ENCODE measurements at regions not wholly inside any gene's neighbourhood (a gene's known extent, or its start where the extent isn't known, plus 50 kb on each side); places are given as distances from the start of the nearest gene placed in this dataset.
A peak's percentile ranks its signal among the peaks of the same experiment; 100 is the strongest.

DNA sequence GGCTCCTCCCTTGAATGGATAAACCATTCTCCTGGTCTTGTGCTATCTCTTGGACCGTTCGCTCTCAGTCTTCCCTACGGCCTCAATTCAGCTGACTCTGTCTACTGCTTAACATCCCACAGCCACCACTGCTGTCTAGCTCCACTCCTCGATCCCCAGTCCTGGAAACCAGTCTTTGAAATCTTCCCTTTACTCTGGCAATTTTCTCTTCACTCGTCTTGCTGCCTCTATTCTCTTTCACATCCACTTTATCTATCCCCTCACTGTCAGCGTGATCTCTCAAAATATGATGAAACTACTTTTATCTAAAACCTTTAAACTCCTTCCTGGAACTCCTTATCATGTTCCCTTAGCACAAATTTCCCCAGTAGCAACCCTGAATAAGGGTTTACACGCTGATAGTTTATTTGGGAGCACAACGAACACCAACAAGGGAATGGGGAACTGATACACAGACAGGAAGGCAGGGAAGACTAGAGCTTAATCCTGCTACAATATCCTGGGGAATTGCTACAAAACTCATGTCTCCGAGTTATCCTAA is 131.6 kb upstream of the SAMSN1 start (continued):
- peak; percentile 32; the same call in 1 of the 2 replicates for TF ChIP-seq RNF2 (IDR thresholded peaks at IDR 0.05)
- no peak for TF ChIP-seq ZNF696 (CRISPR knock-in tag; conservative IDR thresholded peaks at IDR 0.05)
- no peak for TF ChIP-seq PTBP1 (IDR thresholded peaks at IDR 0.05; ENCODE audit: low read depth, low read length)
- TF ChIP-seq, protein P1, sequence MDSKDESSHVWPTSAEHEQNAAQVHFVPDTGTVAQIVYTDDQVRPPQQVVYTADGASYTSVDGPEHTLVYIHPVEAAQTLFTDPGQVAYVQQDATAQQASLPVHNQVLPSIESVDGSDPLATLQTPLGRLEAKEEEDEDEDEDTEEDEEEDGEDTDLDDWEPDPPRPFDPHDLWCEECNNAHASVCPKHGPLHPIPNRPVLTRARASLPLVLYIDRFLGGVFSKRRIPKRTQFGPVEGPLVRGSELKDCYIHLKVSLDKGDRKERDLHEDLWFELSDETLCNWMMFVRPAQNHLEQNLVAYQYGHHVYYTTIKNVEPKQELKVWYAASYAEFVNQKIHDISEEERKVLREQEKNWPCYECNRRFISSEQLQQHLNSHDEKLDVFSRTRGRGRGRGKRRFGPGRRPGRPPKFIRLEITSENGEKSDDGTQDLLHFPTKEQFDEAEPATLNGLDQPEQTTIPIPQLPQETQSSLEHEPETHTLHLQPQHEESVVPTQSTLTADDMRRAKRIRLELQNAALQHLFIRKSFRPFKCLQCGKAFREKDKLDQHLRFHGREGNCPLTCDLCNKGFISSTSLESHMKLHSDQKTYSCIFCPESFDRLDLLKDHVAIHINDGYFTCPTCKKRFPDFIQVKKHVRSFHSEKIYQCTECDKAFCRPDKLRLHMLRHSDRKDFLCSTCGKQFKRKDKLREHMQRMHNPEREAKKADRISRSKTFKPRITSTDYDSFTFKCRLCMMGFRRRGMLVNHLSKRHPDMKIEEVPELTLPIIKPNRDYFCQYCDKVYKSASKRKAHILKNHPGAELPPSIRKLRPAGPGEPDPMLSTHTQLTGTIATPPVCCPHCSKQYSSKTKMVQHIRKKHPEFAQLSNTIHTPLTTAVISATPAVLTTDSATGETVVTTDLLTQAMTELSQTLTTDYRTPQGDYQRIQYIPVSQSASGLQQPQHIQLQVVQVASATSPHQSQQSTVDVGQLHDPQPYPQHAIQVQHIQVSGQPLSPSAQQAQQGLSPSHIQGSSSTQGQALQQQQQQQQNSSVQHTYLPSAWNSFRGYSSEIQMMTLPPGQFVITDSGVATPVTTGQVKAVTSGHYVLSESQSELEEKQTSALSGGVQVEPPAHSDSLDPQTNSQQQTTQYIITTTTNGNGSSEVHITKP (IDR thresholded peaks at IDR 0.05; ENCODE audit: partially characterized antibody), result no peak
- no peak for TF ChIP-seq PCBP1 (IDR thresholded peaks at IDR 0.05; ENCODE audit: low read depth, low read length, poor library complexity, severe bottlenecking)
- no peak for TF ChIP-seq ZNF174 (CRISPR knock-in tag; IDR thresholded peaks at IDR 0.05)
- TF ChIP-seq HIVEP1 (CRISPR knock-in tag; IDR thresholded peaks at IDR 0.05), result no peak
- TF ChIP-seq, protein P2, sequence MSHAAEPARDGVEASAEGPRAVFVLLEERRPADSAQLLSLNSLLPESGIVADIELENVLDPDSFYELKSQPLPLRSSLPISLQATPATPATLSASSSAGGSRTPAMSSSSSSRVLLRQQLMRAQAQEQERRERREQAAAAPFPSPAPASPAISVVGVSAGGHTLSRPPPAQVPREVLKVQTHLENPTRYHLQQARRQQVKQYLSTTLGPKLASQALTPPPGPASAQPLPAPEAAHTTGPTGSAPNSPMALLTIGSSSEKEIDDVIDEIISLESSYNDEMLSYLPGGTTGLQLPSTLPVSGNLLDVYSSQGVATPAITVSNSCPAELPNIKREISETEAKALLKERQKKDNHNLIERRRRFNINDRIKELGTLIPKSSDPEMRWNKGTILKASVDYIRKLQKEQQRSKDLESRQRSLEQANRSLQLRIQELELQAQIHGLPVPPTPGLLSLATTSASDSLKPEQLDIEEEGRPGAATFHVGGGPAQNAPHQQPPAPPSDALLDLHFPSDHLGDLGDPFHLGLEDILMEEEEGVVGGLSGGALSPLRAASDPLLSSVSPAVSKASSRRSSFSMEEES (CRISPR knock-in tag; IDR thresholded peaks at IDR 0.05), result no peak
- TF ChIP-seq CHAMP1 (IDR thresholded peaks at IDR 0.05), result peak; percentile 77
- no peak for TF ChIP-seq YY1 (IDR thresholded peaks at IDR 0.05; ENCODE audit: borderline replicate concordance in 1 of 3, control insufficient read depth in 1 of 3, extremely low read depth in 1 of 3, insufficient read depth in 3 of 3, insufficient read length in 1 of 3, insufficient replicate concordance in 2 of 3, low read depth in 1 of 3, low read length in 2 of 3)
- TF ChIP-seq RAD21 (CRISPR knock-in tag; conservative IDR thresholded peaks at IDR 0.05 in 1 of 2, IDR thresholded peaks at IDR 0.05 in 1 of 2), result peak; percentile 29 to 31; a peak in 2 of 4 replicates
- TF ChIP-seq KDM1A (IDR thresholded peaks at IDR 0.05), result peak; percentile 28 to 32; a peak in 1 of 4 replicates
- TF ChIP-seq MEF2A (IDR thresholded peaks at IDR 0.05; ENCODE audit: control insufficient read depth, low read depth, low read length), result no peak
- no peak for TF ChIP-seq RFX1 (IDR thresholded peaks at IDR 0.05)
- no peak for TF ChIP-seq CEBPG (CRISPR knock-in tag; IDR thresholded peaks at IDR 0.05)
- peak; percentile 46 to 71; a peak in 3 of 4 replicates for TF ChIP-seq CEBPG (tag; conservative IDR thresholded peaks at IDR 0.05 in 1 of 2, IDR thresholded peaks at IDR 0.05 in 1 of 2)
- TF ChIP-seq PML (IDR thresholded peaks at IDR 0.05; ENCODE audit: low read length), result no peak
- TF ChIP-seq SAP30 (IDR thresholded peaks at IDR 0.05; ENCODE audit: borderline replicate concordance, insufficient read depth, low read depth, low read length, poor library complexity, severe bottlenecking), result no peak
- no peak for TF ChIP-seq ZSCAN29 (IDR thresholded peaks at IDR 0.05)
- peak; percentile 48 for TF ChIP-seq POLR2A (conservative IDR thresholded peaks at IDR 0.05)

Data from K562 (cell line).